Lower leg skin (tissue), 3 donors: ENCODE measurements at regions not wholly inside any gene's neighbourhood (a gene's known extent, or its start where the extent isn't known, plus 50 kb on each side); places are given as distances from the start of the nearest gene placed in this dataset.

Experiments
- CTCF ChIP-seq, 3 donors: fragments of 450-650 bp; IDR thresholded peaks; one replicate each; pipeline ENCODE4 v1.5.1; 2016; ENCODE audit warnings: antibody characterized with exemption in 3 of 3, mild to moderate bottlenecking in 3 of 3, moderate library complexity in 2 of 3
- POLR2A ChIP-seq, 2 donors: fragments of 450-650 bp; IDR thresholded peaks; one replicate each; pipeline ENCODE4 v1.6.1; 2016 to 2017; ENCODE audit warnings: antibody characterized with exemption in 2 of 2, mild to moderate bottlenecking in 1 of 2, moderate library complexity in 1 of 2

GRCh38 chr18:10386956-10387355 is 67.5 kb upstream of the APCDD1 start:
- no peak for TF ChIP-seq POLR2A (IDR thresholded peaks at IDR 0.05)
- TF ChIP-seq CTCF (IDR thresholded peaks at IDR 0.05) = no peak
